ENCODE measurements at regions not wholly inside any gene's neighbourhood (a gene's known extent, or its start where the extent isn't known, plus 50 kb on each side); places are given as distances from the start of the nearest gene placed in this dataset.

DNA sequence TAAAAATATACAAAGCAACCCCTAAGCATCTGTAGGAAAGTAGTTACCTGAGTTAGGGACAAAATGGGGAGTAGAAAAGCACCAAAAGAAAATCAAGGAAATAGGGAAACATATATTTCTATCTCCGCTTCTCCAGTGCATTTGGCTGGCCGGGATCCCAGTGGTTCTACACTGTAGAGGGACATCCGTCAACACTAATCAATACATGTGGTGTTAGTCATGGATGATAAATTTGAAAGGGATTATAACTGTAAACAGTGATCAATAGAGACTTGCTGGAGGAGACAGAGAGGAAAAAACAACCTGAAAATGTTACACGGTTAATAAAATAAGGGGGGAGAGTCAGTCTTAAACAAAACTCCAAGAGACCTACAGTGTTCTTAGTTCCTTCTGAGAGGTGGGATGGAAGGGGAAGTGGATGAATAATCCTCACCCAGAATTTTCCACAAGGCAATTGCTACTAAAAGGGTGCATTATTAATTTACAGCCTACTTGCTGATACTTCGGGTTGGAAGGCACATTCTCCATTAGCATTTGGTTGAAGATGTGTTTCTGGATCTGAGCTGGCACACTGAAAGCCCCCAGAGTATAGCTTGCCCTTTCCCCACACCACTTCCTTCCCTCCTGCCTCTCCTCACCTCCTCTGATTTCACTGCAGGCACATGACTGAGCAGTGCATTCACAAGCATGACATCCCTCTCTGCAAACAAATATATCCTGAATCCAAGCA lies 530.0 kb downstream of the BCL11A start:
- no peak for TF ChIP-seq CTCF (IDR thresholded peaks at IDR 0.05; ENCODE audit: low read depth, low read length)

GRCh38 chr2:60007671-60008070 lies 545.8 kb downstream of the BCL11A start:
- no peak for TF ChIP-seq CTCF (IDR thresholded peaks at IDR 0.05; ENCODE audit: low read depth, low read length)
- no peak for DNase-seq (ENCODE audit: extremely low read depth, low read depth)

More for the DNA sequence above, 530.0 kb downstream of the BCL11A start:
- no peak for DNase-seq (ENCODE audit: extremely low read depth, low read depth)

DNA sequence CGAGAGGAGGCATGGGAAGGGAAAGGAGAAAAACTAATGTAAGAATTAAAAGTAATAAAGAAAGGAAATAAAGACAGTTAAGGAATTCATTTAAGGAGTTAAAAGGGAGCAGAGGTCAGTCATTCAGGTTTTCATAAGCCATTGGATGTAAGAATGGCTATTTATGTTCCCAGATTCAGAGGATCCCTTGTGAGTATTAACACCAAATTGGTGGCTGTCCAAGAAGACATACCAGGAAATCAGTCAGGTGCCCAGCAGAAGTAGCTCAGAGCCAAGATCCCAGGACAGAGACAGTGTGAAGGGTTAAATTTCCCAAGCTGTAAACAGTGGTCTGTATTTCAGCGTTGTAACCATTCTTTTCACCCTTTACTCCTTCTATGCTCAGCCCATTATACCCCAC lies 550.4 kb downstream of the BCL11A start:
- DNase-seq (ENCODE audit: extremely low read depth, low read depth): no peak
- TF ChIP-seq CTCF (IDR thresholded peaks at IDR 0.05; ENCODE audit: low read depth, low read length): no peak

GRCh38 chr2:60002183-60002867 lies 551.1 kb downstream of the BCL11A start:
- no peak for DNase-seq (ENCODE audit: extremely low read depth, low read depth)
- no peak for TF ChIP-seq CTCF (IDR thresholded peaks at IDR 0.05; ENCODE audit: low read depth, low read length)

- no peak for TF ChIP-seq CTCF (IDR thresholded peaks at IDR 0.05; ENCODE audit: low read depth, low read length)
- DNase-seq (ENCODE audit: extremely low read depth, low read depth): no peak
These were observed 552.8 kb downstream of the BCL11A start for GRCh38 chr2:60000686-60001085.

- no peak for TF ChIP-seq CTCF (IDR thresholded peaks at IDR 0.05; ENCODE audit: low read depth, low read length)
- no peak for DNase-seq (ENCODE audit: extremely low read depth, low read depth)
These were observed 555.1 kb downstream of the BCL11A start for GRCh38 chr2:59998324-59998723.

DNA sequence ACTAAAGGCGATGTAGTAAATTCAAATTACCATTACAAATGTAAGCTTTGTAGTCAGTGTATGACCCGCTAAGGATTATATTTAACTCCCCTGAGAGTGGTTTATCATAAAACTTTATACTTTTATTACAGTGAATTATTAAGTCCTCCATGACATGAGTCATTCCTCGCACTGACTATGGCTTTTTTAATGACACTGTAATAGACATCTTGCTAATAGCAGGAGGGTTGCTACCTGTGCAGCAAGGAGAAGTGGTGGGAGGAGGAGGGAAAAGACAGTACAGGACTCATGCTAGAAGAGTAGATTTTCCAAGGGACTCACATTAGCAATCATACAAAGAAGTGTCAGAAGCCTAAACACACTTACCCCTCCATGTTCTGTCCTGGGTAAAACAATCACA lies 556.1 kb downstream of the BCL11A start:
- DNase-seq (ENCODE audit: extremely low read depth, low read depth): no peak
- no peak for TF ChIP-seq CTCF (IDR thresholded peaks at IDR 0.05; ENCODE audit: low read depth, low read length)
